ENCODE measurements at regions not wholly inside any gene's neighbourhood (a gene's known extent, or its start where the extent isn't known, plus 50 kb on each side); places are given as distances from the start of the nearest gene placed in this dataset.

DNA sequence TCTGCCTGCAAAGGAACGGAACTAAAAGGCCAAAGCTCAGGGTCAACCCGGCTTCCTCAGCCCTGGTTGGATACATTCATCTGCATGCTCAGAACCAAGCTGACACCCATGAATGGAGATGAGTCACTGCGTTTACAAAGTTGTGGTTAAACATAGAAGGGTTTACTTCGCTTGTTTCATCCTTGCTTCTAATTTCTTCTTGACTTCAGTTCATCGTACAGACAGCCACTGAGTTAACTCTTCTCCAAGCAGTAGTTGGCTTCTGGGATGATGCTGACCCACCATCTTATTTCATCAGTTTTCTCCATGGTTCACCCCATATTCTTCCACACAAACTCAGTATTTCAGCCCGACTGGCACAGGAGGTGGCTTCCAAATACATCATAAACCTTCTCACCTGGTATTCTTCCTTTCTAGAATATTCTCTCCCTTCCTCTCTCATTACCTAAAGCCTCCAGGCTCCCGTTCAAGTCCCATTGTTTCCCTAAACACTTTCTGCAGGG is 166.3 kb upstream of the RNF32 start:
- no peak for DNase-seq

- peak; percentile 15 for DNase-seq
Measured at GRCh38 chr7:156473476-156474240, 166.9 kb upstream of the RNF32 start.

- DNase-seq = no peak
Measured at GRCh38 chr7:156472267-156472666, 168.3 kb upstream of the RNF32 start.

DNA sequence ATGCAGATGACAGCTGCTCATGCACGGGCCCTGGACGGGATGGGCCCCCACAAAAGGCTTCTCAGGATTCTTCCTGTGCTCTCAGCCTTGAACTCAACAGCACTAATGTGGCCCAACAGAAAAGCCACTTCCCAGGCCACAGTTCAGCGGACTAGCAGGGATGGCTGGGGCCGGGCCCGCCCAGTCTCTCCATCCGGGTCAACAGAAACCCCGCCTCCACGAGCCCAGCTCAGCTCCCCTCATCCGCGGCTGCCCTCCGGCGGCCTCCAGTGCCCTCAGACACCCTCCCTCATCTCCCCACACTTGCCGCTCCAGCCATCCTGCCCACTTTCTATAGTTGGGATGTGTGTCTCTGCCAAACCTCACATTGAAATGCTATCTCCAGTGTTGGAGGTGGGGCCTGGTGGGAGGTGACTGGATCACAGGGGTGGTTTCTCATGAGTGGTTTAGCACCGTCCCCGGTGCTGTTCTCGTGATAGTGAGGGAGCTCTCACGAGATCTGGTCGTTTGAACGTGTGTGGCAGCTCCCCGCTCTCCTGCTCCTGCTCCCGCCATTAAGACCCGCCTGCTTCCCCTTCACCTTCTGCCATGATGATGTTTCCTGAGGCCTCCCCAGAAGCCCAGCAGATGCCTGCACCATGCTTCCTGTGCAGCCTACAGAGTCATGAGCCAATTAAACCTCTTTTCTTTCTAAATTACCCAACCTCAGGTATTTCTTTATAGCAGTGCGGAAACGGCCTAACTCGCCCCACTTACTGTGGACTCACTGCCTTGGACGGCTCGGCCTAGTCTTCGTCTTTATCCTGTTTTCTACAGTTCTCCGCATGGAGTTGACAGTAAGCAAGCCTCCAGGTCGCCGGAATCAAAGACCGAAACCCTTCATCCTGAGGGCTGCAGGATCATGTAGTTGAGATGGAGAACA is 169.9 kb upstream of the RNF32 start:
- DNase-seq = no peak

DNA sequence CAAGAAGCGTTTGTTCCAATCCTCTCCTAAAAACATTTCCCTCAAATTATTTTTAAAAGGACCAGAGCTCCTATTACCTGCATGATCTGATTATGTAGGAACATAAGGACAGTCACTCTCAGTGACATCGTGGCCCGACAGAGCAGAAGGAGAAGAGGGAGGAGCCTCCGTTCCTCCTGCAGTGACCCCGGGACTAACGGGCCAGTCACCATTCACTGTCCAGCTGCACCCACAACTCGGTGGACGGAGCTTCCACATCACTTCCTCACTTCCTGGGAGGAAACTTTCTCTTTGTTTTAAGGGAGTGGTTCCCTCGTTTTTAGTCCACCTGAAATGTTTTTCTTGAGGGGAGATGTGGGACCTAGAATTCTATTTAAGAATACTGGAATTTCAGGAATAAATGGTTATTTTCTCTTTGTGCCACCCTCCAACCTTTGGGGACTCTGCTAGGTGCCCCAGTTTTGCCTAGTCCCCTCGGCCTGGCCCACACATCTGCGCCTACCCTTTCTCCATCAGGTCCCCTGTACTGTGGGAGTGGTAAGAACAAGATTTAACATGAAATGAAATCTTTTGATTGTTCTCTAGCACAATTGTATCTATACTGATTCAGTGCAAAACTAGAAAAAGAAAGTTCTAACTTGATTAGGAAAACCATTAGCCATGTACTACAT is 173.5 kb upstream of the RNF32 start:
- no peak for DNase-seq

- no peak for DNase-seq
Measured at GRCh38 chr7:156466272-156466671, 174.3 kb upstream of the RNF32 start.

GRCh38 chr7:156465186-156465585 is 175.4 kb upstream of the RNF32 start:
- DNase-seq = no peak

GRCh38 chr7:156464339-156464738 is 176.2 kb upstream of the RNF32 start:
- DNase-seq = no peak

GRCh38 chr7:156463280-156463679 is 177.3 kb upstream of the RNF32 start:
- DNase-seq = no peak

DNA sequence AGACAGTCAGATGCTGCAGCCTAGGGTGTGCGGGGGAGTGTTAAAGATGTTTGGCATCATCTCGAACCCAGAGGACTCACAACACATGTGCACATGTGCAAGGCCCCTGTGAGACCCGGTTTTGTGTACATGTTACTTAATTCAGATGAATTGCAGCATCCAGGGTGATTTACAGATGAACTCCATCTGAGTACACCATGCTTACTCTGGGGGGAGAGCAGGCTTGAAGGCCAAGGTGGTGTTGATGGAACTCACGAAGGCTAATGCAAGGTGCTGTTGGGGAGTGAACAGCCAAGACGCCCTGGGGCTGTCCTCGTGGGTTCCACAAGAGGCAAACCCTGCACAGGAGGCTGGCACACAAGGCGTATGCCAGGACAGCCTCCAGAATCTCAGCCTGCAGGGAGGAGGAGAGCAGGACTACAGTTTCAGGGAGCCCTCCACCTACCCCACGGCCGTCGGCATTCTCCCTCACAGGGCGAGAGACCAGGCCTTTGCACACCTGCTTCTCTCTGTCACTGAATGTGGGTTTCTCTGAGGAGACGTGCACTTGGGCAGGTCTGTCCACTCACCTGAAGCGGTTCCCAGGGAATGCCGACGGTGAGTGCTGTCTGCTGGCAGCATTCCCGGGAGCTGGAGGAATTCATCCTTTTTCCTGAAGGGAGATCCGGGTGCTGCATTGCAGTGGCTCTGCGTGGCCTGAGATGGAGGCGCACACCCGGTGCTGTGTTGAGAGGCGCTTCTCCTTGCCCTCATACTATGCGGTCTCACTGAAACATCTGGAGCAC is 178.5 kb upstream of the RNF32 start:
- no peak for DNase-seq

DNA sequence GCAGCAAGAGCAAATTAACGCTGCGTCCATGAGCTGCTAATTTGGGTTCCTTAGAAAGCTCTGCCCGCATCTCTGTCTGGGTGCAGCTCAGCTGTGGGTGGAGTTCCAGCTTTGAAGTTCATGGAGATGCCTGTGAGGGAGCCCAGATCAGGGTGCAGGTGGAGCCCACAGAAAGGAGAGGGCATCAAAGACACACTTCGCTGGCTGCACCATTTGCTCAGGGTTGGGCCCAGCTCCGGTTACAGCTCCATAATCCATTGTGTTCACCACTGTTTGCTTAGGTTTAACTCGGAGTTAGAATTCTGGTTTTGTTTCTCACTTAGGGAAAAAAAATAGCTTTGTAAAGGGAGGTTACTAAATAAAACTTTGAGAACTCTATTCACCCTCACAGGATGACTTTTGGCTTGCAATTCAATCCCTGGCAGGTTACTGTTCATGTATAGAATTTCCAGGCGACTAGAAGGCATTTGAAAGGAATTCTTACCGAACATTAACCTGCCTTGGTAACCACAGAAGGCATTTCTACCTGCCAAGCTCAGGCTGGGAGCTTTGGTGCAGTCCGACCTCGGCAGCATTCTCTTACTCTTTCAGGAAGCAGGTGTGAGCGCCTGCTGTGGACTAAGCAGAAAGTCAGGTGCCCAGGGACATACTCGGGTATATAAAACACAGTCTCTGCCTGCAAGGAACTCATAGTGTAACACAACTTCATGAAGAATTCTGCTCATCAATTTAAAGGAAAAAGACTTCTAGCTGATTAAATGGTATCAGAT is 179.5 kb upstream of the RNF32 start:
- DNase-seq = no peak

- no peak for DNase-seq
Measured at GRCh38 chr7:156459582-156459981, 181.0 kb upstream of the RNF32 start.

DNA sequence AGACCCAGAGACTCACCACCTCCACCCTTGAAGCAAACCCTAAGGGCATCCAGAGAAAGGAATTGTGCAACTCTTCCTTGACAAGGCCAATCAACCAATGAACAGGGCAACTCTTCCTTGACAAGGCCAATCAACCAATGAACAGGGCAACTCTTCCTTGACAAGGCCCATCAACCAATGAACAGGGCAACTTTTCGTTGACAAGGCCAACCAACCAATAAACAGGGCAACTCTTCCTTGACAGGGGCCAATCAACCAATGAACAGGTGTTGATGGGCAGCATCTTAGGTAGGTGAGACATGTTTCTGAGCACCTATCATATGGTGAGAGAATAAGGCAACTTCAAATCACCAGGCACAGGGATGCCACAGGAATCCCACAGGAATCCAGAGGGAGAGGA is 181.5 kb upstream of the RNF32 start:
- no peak for DNase-seq

DNA sequence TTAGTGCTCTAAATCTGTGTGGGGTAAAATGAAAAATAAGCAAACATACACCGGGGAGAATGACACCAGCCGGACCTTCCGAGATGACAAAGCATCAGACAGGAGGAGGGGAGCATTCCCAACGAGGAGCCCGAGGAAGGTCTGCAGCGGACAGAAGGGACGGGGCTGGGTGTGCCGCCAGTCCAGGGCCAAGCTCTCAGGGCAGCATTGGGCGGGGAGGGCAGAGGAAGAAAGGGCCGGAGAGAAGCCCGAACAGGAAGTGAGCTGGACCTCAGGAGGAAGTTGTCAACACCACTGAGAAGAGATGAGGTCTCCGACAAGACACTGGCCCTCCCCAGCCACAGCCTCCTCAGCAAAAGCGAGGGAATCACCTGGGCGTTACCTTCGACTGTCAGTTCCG is 182.6 kb upstream of the RNF32 start:
- DNase-seq = no peak

- no peak for DNase-seq
Measured at GRCh38 chr7:156456503-156457115, 184.0 kb upstream of the RNF32 start.

DNA sequence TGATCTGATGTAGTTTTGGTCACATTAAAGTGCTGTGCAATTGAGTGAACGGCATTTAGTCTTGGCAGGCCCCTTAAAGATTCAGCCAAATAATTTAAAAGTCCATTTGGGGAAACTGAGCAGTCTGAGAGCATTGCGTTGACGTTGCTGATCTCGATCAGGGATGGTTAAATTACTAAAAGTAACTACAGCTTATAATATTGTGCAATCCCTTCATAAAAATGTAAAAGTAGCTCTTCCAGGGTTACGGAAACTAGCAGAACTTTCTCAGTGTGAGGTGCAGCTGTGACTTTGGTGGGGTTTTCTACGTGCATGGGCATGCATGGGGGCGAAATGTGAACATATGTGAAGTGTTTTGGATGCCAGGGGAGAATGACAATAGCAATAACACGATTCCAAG is 184.5 kb upstream of the RNF32 start:
- DNase-seq = no peak

GRCh38 chr7:156450473-156450872 is 190.1 kb upstream of the RNF32 start:
- DNase-seq = no peak

DNA sequence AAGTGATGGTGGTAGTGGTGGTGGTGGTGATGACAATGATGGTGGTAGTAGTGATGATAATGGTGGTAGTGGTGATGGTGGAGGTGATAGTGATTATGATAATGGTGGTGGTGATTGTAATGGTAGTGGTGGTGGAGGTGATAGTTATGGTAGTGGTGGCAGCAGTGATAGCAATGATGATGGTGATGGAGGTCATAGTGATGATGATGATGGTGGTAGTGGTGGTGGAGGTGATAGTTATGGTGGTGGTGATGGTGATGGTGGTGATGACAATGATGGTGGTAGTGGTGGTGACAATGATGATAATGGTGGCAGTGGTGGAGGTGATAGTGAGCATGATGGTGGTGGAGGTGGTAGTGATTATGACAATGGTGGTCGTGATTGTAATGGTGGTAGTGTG is 191.7 kb upstream of the RNF32 start:
- DNase-seq = no peak

- DNase-seq = no peak
Measured at GRCh38 chr7:156446990-156447389, 193.6 kb upstream of the RNF32 start.

DNA sequence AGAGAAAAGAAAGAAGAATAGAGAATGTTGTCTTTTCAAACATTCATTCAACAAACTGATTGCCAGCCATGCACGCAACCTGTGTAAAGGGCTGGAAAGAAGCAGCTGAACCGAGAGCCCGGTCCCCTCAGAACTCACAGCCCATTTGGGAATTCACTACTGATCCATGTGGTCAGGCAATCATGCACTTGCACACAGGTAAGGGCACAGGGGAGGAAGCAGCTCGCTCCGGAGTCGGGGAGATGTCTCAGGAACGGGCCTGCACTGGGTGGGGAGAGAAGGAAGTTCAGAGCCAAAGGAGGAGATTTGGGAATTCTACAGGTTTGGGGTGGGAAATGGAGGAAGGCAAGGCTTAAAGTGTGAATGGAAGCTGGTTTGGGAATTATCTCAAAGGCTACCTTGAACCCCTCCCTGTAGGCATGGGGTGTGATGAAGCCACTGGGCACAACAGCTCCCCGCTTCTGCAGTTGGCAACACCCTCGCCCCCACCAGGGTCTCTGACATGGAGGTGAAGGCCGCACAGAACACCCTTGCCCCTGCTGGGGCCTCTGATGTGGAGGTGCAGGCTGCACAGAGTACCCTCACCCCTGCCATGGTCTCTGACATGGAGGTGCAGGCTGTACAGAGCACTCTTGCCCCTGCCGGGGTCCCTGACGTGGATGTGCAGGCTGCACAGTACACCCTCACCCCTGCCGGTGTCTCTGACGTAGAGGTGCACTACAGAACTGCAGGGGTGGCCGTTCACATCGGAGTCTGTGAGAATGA is 194.4 kb upstream of the RNF32 start:
- DNase-seq = no peak

DNA sequence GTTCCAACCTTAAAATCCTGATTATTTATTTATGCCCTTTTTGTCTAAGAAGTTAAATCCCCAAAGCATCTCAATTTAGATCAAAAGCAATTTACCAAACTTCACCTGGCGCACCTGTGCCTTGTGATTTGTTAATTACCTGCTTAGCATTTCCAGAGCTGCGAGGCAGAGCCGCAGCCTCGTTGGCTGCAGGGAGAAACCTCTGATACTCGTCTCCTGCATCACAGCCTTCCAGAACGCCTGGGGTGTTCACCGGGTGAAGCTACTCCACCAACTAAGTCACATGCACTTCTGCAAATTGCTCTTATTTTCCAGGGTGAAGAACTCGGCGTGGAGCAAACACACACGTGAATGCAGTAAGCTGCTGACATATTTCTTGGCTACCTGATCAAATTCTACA is 198.1 kb upstream of the RNF32 start:
- DNase-seq = no peak
